ENCODE measurements at regions not wholly inside any gene's neighbourhood (a gene's known extent, or its start where the extent isn't known, plus 50 kb on each side); places are given as distances from the start of the nearest gene placed in this dataset.

DNA sequence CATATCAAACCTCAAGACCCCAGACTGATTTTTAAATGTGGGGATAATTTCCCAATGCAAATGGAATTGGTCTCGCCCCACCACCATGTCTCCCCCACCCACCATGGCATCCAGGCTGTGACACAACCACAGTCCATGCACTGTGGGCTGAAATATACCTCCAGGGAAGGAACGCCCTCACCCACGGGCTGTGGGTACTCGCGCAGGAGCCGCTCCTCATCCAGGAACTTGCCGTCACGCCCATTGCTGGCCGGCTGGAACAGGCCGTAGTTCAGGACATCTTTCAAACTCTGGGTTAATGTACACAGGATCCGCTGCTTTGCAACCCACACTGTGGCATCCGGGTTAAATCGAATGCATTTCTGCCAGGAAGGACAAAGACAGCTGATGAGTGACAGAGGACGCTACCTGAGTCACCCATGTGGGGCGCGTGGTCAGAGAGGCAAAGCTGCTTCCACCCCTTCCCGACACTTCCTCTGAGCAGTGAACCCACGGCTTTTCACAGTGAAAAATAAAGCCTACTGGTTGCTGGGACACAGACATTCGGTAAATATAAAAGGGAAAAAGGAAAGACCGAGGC is 133.6 kb downstream of the SHANK2 start:
- DNase-seq = no peak
- ChIA-PET CTCF (no interaction called here), POLR2A (no interaction called here)
- H3K9me3 ChIP-seq (ENCODE audit: control extremely low read depth in 1 of 5, control insufficient read depth in 4 of 5, insufficient read depth in 2 of 5, low read depth in 1 of 5, low read length in 4 of 5) = no peaks in the 10 kb centered on the region
- no peak overlapping the region for H3K27ac ChIP-seq (ENCODE audit: insufficient read depth in 1 of 2, low read depth in 1 of 2, low read length in 2 of 2, poor library complexity in 1 of 2, severe bottlenecking in 2 of 2)
- WGBS (ENCODE audit: insufficient coverage) = 87% methylated on average over 20 of the region's 20 CpGs
- H3K27me3 ChIP-seq (replicated peaks in 2 of 5; ENCODE audit: control insufficient read depth in 4 of 5, insufficient read depth in 5 of 5, low read length in 4 of 5) = peaks cover 0 to 45% (median 4%) of the 10 kb centered on the region in 5 experiments
- H3K36me3 ChIP-seq (ENCODE audit: control insufficient read depth in 4 of 4, insufficient read depth in 4 of 4, low read length in 3 of 4) = no peaks in the 10 kb centered on the region
- no peak overlapping the region for H3K4me3 ChIP-seq (ENCODE audit: control insufficient read depth in 1 of 7, extremely low read depth in 1 of 7, insufficient read depth in 4 of 7, low read depth in 2 of 7, low read length in 6 of 7)
- peaks cover 0 to 5% (median 2%) of the 10 kb centered on the region in 4 experiments for H3K4me1 ChIP-seq (ENCODE audit: control extremely low read depth in 1 of 4, control insufficient read depth in 4 of 4, insufficient read depth in 4 of 4, low read length in 3 of 4)

DNA sequence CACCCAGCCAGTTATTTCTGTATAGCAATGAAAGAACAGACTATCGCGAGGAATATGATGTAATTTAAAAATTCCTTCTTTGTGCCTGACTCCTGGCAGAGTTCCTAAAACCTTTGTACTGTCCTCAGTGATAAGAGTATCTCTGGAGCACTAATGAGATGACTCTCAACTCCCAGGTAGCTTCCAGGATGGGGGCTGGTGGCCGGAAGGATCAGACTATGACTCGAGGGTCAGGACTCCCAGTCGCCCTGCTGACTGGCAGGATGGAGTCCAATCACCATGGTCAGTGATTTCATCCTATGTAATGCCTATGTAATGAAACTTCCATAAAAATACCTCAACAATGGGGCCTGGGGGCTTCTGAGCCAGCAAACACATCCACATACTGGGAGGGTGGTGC is 135.1 kb downstream of the SHANK2 start:
- no peak for DNase-seq
- Histone ChIP-seq H3K4me3 (ENCODE audit: control insufficient read depth in 1 of 7, extremely low read depth in 1 of 7, insufficient read depth in 4 of 7, low read depth in 2 of 7, low read length in 6 of 7) (no peak overlapping the region), H3K36me3 (ENCODE audit: control insufficient read depth in 4 of 4, insufficient read depth in 4 of 4, low read length in 3 of 4) (no peaks in the 10 kb centered on the region), H3K27me3 (replicated peaks in 2 of 5; ENCODE audit: control insufficient read depth in 4 of 5, insufficient read depth in 5 of 5, low read length in 4 of 5) (peaks cover 0 to 56% (median 4%) of the 10 kb centered on the region in 5 experiments), H3K27ac (ENCODE audit: insufficient read depth in 1 of 2, low read depth in 1 of 2, low read length in 2 of 2, poor library complexity in 1 of 2, severe bottlenecking in 2 of 2) (no peak overlapping the region), H3K9me3 (ENCODE audit: control extremely low read depth in 1 of 5, control insufficient read depth in 4 of 5, insufficient read depth in 2 of 5, low read depth in 1 of 5, low read length in 4 of 5) (no peaks in the 10 kb centered on the region), H3K4me1 (ENCODE audit: control extremely low read depth in 1 of 4, control insufficient read depth in 4 of 4, insufficient read depth in 4 of 4, low read length in 3 of 4) (peaks cover 0 to 5% (median 2%) of the 10 kb centered on the region in 4 experiments)
- ChIA-PET POLR2A (no interaction called here), CTCF (no interaction called here)
- WGBS (ENCODE audit: insufficient coverage) = 100% methylated on average over 3 of the region's 5 CpGs

DNA sequence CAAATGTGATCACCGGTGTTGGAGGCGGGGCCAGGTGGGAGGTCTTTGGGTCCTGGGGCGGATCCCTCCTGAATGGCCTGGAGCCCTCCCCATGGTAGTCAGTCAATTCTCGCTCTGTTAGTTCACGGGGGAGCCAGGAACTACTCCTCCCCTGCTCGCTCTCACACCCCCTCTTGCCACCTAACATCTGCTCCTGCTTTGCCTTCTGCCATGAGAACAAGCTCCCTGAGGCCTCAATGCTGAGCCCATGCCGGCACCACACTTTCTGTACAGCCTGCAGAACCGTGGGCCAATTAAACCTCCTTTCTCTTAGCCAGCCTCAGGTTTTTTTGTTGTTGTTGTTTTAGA is 135.7 kb downstream of the SHANK2 start:
- WGBS (ENCODE audit: insufficient coverage) = 94% methylated on average over 8 of the region's 8 CpGs
- H3K36me3 ChIP-seq (ENCODE audit: control insufficient read depth in 4 of 4, insufficient read depth in 4 of 4, low read length in 3 of 4) = no peaks in the 10 kb centered on the region
- ChIA-PET CTCF (no interaction called here), POLR2A (no interaction called here)
- H3K27me3 ChIP-seq (replicated peaks in 2 of 5; ENCODE audit: control insufficient read depth in 4 of 5, insufficient read depth in 5 of 5, low read length in 4 of 5) = peaks cover 0 to 61% (median 4%) of the 10 kb centered on the region in 5 experiments
- no peak overlapping the region for H3K4me3 ChIP-seq (ENCODE audit: control insufficient read depth in 1 of 7, extremely low read depth in 1 of 7, insufficient read depth in 4 of 7, low read depth in 2 of 7, low read length in 6 of 7)
- peaks cover 0 to 5% (median 2%) of the 10 kb centered on the region in 4 experiments for H3K4me1 ChIP-seq (ENCODE audit: control extremely low read depth in 1 of 4, control insufficient read depth in 4 of 4, insufficient read depth in 4 of 4, low read length in 3 of 4)
- DNase-seq = no peak
- H3K27ac ChIP-seq (ENCODE audit: insufficient read depth in 1 of 2, low read depth in 1 of 2, low read length in 2 of 2, poor library complexity in 1 of 2, severe bottlenecking in 2 of 2) = no peak overlapping the region
- no peaks in the 10 kb centered on the region for H3K9me3 ChIP-seq (ENCODE audit: control extremely low read depth in 1 of 5, control insufficient read depth in 4 of 5, insufficient read depth in 2 of 5, low read depth in 1 of 5, low read length in 4 of 5)

DNA sequence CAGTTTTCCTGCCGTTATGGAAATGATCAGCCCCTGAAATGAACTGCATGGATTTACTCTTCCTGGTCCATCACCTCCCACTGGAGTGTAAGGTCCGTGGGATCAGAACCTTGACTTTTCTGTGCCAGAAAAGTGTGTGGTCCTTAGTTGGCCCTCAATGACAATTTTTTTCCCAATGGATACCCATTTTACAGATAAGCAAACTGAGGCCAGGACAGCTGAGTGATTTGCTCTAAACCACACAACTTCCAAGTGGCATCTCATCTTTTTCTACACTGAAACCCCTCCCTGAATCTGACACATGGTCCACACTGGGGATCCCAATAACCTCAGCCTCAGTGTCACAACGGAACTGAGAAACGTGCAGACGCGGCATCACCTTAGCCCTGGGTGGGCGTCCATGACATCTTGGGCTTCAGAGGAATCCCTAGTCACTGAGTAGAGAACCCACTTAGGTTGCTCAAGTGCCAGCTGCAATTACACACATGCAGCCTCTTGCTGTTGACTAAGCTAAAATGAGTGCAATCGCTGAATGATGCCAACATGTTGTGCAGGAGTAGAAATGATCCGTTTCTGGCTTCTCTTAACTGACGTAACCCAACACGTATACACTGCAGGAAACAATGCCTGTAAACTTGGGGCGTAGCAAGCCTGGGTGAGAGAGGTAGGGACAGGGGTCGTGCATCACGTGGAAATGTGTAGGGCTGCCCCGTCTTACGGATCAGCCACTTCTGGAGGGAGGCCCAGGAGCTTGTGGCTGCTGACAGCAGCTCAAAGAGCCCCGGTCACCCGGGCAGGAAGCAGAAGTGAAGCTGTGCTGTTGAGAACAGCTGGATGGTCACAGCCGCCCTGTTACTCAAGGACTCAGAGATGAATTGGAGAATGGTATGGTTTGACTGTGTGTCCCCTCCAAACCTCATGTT is 136.3 kb downstream of the SHANK2 start:
- ChIA-PET CTCF (no interaction called here), POLR2A (no interaction called here)
- H3K4me1 ChIP-seq (ENCODE audit: control extremely low read depth in 1 of 4, control insufficient read depth in 4 of 4, insufficient read depth in 4 of 4, low read length in 3 of 4) = peaks cover 0 to 5% (median 2%) of the 10 kb centered on the region in 4 experiments
- no peaks in the 10 kb centered on the region for H3K9me3 ChIP-seq (ENCODE audit: control extremely low read depth in 1 of 5, control insufficient read depth in 4 of 5, insufficient read depth in 2 of 5, low read depth in 1 of 5, low read length in 4 of 5)
- WGBS (ENCODE audit: insufficient coverage) = 46% methylated on average over 19 of the region's 19 CpGs
- H3K27ac ChIP-seq (ENCODE audit: insufficient read depth in 1 of 2, low read depth in 1 of 2, low read length in 2 of 2, poor library complexity in 1 of 2, severe bottlenecking in 2 of 2) = no peak overlapping the region
- H3K4me3 ChIP-seq (ENCODE audit: control insufficient read depth in 1 of 7, extremely low read depth in 1 of 7, insufficient read depth in 4 of 7, low read depth in 2 of 7, low read length in 6 of 7) = no peak overlapping the region
- peak; percentile 25 to 86 (median 65) for DNase-seq
- no peaks in the 10 kb centered on the region for H3K36me3 ChIP-seq (ENCODE audit: control insufficient read depth in 4 of 4, insufficient read depth in 4 of 4, low read length in 3 of 4)
- peaks cover 0 to 66% (median 4%) of the 10 kb centered on the region in 5 experiments for H3K27me3 ChIP-seq (replicated peaks in 2 of 5; ENCODE audit: control insufficient read depth in 4 of 5, insufficient read depth in 5 of 5, low read length in 4 of 5)

DNA sequence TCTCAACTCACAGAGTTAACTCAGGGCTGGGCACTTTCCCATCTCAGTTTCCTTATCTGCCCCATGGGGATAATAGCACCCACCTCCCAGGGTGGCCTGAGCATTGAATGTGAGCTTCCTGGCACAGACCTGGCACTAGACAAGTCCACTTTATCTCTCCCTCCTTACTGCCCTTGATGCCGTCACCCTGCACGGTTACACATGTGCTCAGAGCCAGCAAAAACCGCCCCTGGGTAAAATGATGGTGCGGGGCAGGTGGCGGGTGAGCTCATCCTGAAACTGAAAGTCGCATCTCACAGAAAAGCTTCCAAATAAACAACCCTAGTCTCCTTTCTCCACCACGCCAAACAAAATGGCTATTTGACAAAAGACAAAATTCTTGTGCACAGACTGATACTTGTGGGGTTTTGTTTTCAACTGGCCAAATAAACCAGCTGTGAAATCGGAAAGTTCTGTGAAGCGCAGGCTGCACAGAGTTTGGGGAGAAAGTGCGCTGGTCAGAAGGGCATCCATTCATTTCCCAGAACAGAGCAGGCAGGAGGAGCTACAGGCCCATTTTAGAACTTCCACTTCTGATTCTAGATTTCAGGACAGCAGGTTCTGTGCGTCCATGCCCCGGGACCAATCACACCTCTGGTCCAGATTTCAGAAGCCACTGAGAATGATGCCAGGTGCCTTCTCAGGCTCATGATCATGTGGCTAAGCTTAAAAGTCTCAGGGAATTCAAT is 138.1 kb downstream of the SHANK2 start:
- no peak overlapping the region for H3K27ac ChIP-seq (ENCODE audit: insufficient read depth in 1 of 2, low read depth in 1 of 2, low read length in 2 of 2, poor library complexity in 1 of 2, severe bottlenecking in 2 of 2)
- DNase-seq = no peak
- CTCF ChIA-PET = interaction anchor here (1.5 kb wide), 1 partner anchor 27 kb away, joined by 3 read pairs; no protein-coding TSS in a partner anchor
- no peaks in the 10 kb centered on the region for H3K36me3 ChIP-seq (ENCODE audit: control insufficient read depth in 4 of 4, insufficient read depth in 4 of 4, low read length in 3 of 4)
- peaks cover 0 to 5% (median 2%) of the 10 kb centered on the region in 4 experiments for H3K4me1 ChIP-seq (ENCODE audit: control extremely low read depth in 1 of 4, control insufficient read depth in 4 of 4, insufficient read depth in 4 of 4, low read length in 3 of 4)
- H3K4me3 ChIP-seq (ENCODE audit: control insufficient read depth in 1 of 7, extremely low read depth in 1 of 7, insufficient read depth in 4 of 7, low read depth in 2 of 7, low read length in 6 of 7) = no peak overlapping the region
- no peaks in the 10 kb centered on the region for H3K9me3 ChIP-seq (ENCODE audit: control extremely low read depth in 1 of 5, control insufficient read depth in 4 of 5, insufficient read depth in 2 of 5, low read depth in 1 of 5, low read length in 4 of 5)
- 93% methylated on average over 5 of the region's 12 CpGs for WGBS (ENCODE audit: insufficient coverage)
- POLR2A ChIA-PET = no interaction called here
- peaks cover 0 to 51% (median 0%) of the 10 kb centered on the region in 5 experiments for H3K27me3 ChIP-seq (replicated peaks in 2 of 5; ENCODE audit: control insufficient read depth in 4 of 5, insufficient read depth in 5 of 5, low read length in 4 of 5)

DNA sequence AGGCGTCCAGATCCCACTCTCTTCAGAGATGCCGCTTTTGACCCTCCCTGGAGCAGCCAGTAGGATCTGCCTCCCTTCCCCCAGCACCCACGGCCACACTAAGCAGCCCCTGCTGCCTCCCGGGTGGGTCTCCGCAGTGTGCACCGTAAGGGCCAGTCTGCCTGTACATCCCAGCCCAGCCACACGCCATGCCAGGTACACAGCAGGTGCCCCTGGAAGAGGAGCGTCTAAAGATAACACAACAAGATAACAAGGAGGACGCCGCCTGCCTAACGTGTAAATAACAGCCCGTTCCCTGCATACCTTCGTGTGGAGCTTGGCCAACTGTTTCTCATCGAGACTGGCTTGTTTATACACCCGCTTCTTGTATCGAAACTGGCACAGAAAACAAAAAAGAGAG is 139.4 kb downstream of the SHANK2 start:
- peaks cover 0 to 54% (median 0%) of the 10 kb centered on the region in 5 experiments for H3K27me3 ChIP-seq (replicated peaks in 2 of 5; ENCODE audit: control insufficient read depth in 4 of 5, insufficient read depth in 5 of 5, low read length in 4 of 5)
- no peak overlapping the region for H3K4me3 ChIP-seq (ENCODE audit: control insufficient read depth in 1 of 7, extremely low read depth in 1 of 7, insufficient read depth in 4 of 7, low read depth in 2 of 7, low read length in 6 of 7)
- H3K36me3 ChIP-seq (ENCODE audit: control insufficient read depth in 4 of 4, insufficient read depth in 4 of 4, low read length in 3 of 4) = no peaks in the 10 kb centered on the region
- no peak overlapping the region for H3K27ac ChIP-seq (ENCODE audit: insufficient read depth in 1 of 2, low read depth in 1 of 2, low read length in 2 of 2, poor library complexity in 1 of 2, severe bottlenecking in 2 of 2)
- CTCF ChIA-PET = no interaction called here
- 87% methylated on average over 14 of the region's 16 CpGs for WGBS (ENCODE audit: insufficient coverage)
- H3K4me1 ChIP-seq (ENCODE audit: control extremely low read depth in 1 of 4, control insufficient read depth in 4 of 4, insufficient read depth in 4 of 4, low read length in 3 of 4) = peaks cover 0 to 5% (median 2%) of the 10 kb centered on the region in 4 experiments
- POLR2A ChIA-PET = no interaction called here
- no peaks in the 10 kb centered on the region for H3K9me3 ChIP-seq (ENCODE audit: control extremely low read depth in 1 of 5, control insufficient read depth in 4 of 5, insufficient read depth in 2 of 5, low read depth in 1 of 5, low read length in 4 of 5)
- DNase-seq = no peak

DNA sequence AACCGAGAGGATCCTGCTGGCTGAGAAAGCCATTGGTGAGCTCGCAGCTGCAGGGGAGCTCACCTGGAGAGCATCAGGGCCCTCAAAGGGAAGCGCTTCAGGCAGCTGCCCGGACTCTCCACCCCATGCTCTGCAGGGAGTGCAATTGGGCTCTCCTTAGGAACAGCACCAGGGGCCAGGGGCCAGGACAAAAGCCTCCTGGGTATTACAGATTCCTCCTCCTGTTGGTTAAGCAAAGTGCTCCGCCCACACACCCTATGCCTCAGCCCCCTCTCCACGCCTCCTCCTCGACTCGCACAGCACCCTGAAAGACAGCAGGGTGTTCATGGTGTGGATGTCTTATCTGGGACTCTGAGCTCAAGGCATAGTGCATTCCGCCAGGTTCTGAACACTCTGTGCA is 139.9 kb downstream of the SHANK2 start:
- no peaks in the 10 kb centered on the region for H3K9me3 ChIP-seq (ENCODE audit: control extremely low read depth in 1 of 5, control insufficient read depth in 4 of 5, insufficient read depth in 2 of 5, low read depth in 1 of 5, low read length in 4 of 5)
- H3K4me3 ChIP-seq (ENCODE audit: control insufficient read depth in 1 of 7, extremely low read depth in 1 of 7, insufficient read depth in 4 of 7, low read depth in 2 of 7, low read length in 6 of 7) = no peak overlapping the region
- POLR2A ChIA-PET = no interaction called here
- H3K4me1 ChIP-seq (ENCODE audit: control extremely low read depth in 1 of 4, control insufficient read depth in 4 of 4, insufficient read depth in 4 of 4, low read length in 3 of 4) = peaks cover 0 to 5% (median 2%) of the 10 kb centered on the region in 4 experiments
- H3K27ac ChIP-seq (ENCODE audit: insufficient read depth in 1 of 2, low read depth in 1 of 2, low read length in 2 of 2, poor library complexity in 1 of 2, severe bottlenecking in 2 of 2) = no peak overlapping the region
- H3K27me3 ChIP-seq (replicated peaks in 2 of 5; ENCODE audit: control insufficient read depth in 4 of 5, insufficient read depth in 5 of 5, low read length in 4 of 5) = peaks cover 0 to 50% (median 0%) of the 10 kb centered on the region in 5 experiments
- WGBS (ENCODE audit: insufficient coverage) = 56% methylated on average over 5 of the region's 9 CpGs
- DNase-seq = no peak
- no peaks in the 10 kb centered on the region for H3K36me3 ChIP-seq (ENCODE audit: control insufficient read depth in 4 of 4, insufficient read depth in 4 of 4, low read length in 3 of 4)
- CTCF ChIA-PET = no interaction called here

Measured in common myeloid progenitor, CD34-positive (primary cell).